Esophagus (tissue), 2 donors: ENCODE measurements at regions not wholly inside any gene's neighbourhood (a gene's known extent, or its start where the extent isn't known, plus 50 kb on each side); places are given as distances from the start of the nearest gene placed in this dataset.

ENCODE experiments used
- H3K27ac ChIP-seq, 2 donors: one replicate each; pipeline ENCODE4 v1.5.1; 2013; ENCODE audit warnings: low read depth in 2 of 2, mild to moderate bottlenecking in 2 of 2, inconsistent platforms in 1 of 2, low read length in 1 of 2, moderate library complexity in 1 of 2
- H3K27me3 ChIP-seq, 2 donors: one replicate each; pipeline ENCODE4 v1.6.1; 2013; ENCODE audit warnings: low read length in 2 of 2, control low read depth in 1 of 2, mild to moderate bottlenecking in 1 of 2; ENCODE audit not compliant: insufficient read depth in 2 of 2, control insufficient read depth in 1 of 2
- H3K36me3 ChIP-seq, 2 donors: one replicate each; pipeline ENCODE4 v1.6.1; 2013; ENCODE audit warnings: low read length in 1 of 2; ENCODE audit not compliant: control insufficient read depth in 2 of 2, insufficient read depth in 2 of 2
- H3K4me1 ChIP-seq, 2 donors: one replicate each; pipeline ENCODE4 v1.6.1; 2013; ENCODE audit warnings: low read length in 1 of 2; ENCODE audit not compliant: control insufficient read depth in 2 of 2, insufficient read depth in 2 of 2
- H3K4me3 ChIP-seq, 2 donors: one replicate each; pipeline ENCODE4 v1.5.1; 2013; ENCODE audit warnings: low read length in 2 of 2, mild to moderate bottlenecking in 2 of 2, low read depth in 1 of 2, moderate library complexity in 1 of 2
- H3K9me3 ChIP-seq, 2 donors: one replicate each; pipeline ENCODE4 v1.6.1; 2013; ENCODE audit warnings: mild to moderate bottlenecking in 2 of 2, low read depth in 1 of 2, low read length in 1 of 2, moderate library complexity in 1 of 2; ENCODE audit not compliant: control insufficient read depth in 2 of 2, insufficient read depth in 1 of 2
- WGBS, 2 donors: extraction: QIAGEN DNeasy Blood & Tissue Kit; methylation state at CpG; one replicate each; pipeline ENCODE4 v1.1.7; 2013; 5-methylcytosine and 5-hydroxymethylcytosine counted together
- donor health status: healthy with polysubstance abuse.
- donor health status: Bipolar disorder and iron deficiency.

- no peak overlapping the region for H3K27ac ChIP-seq
- H3K9me3 ChIP-seq: peaks cover 0 to 2% of the 10 kb centered on the region in 2 donors
- no peaks in the 10 kb centered on the region for H3K36me3 ChIP-seq
- 73 to 75% methylated on average over 2 of the region's 2 CpGs for WGBS, 2 donors
- H3K4me3 ChIP-seq: no peak overlapping the region
- H3K4me1 ChIP-seq: no peaks in the 10 kb centered on the region
- no peaks in the 10 kb centered on the region for H3K27me3 ChIP-seq
These were observed 986.3 kb downstream of the TFAP2A start for GRCh38 chr6:9428421-9429172.

- no peak overlapping the region for H3K27ac ChIP-seq
- no peak overlapping the region for H3K4me3 ChIP-seq
- no peaks in the 10 kb centered on the region for H3K27me3 ChIP-seq
- no peaks in the 10 kb centered on the region for H3K36me3 ChIP-seq
- H3K9me3 ChIP-seq: no peaks in the 10 kb centered on the region
- WGBS, 2 donors: 88 to 95% methylated on average over 2 of the region's 2 CpGs
- no peaks in the 10 kb centered on the region for H3K4me1 ChIP-seq
These were observed 986.8 kb upstream of the SLC35B3 start for GRCh38 chr6:9422138-9422537.

- H3K4me3 ChIP-seq: no peak overlapping the region
- no peaks in the 10 kb centered on the region for H3K9me3 ChIP-seq
- no peak overlapping the region for H3K27ac ChIP-seq
- H3K36me3 ChIP-seq: no peaks in the 10 kb centered on the region
- no peaks in the 10 kb centered on the region for H3K27me3 ChIP-seq
- no peaks in the 10 kb centered on the region for H3K4me1 ChIP-seq
- 72 to 74% methylated on average over 6 of the region's 6 CpGs for WGBS, 2 donors
These were observed 985.1 kb upstream of the SLC35B3 start for GRCh38 chr6:9420316-9421015.

- H3K4me3 ChIP-seq: no peak overlapping the region
- WGBS, 2 donors: 73 to 78% methylated on average over 2 of the region's 2 CpGs
- H3K4me1 ChIP-seq: no peaks in the 10 kb centered on the region
- no peaks in the 10 kb centered on the region for H3K27me3 ChIP-seq
- no peak overlapping the region for H3K27ac ChIP-seq
- no peaks in the 10 kb centered on the region for H3K9me3 ChIP-seq
- H3K36me3 ChIP-seq: no peaks in the 10 kb centered on the region
These were observed 982.1 kb upstream of the SLC35B3 start for GRCh38 chr6:9417400-9417799.

GRCh38 chr6:9412951-9413559, 977.7 kb upstream of the SLC35B3 start:
- Histone ChIP-seq H3K4me3 (no peak overlapping the region), H3K27me3 (no peaks in the 10 kb centered on the region), H3K27ac (no peak overlapping the region), H3K36me3 (no peaks in the 10 kb centered on the region), H3K4me1 (no peaks in the 10 kb centered on the region), H3K9me3 (no peaks in the 10 kb centered on the region)
- WGBS, 2 donors: 38 to 46% methylated on average over 5 of the region's 5 CpGs

GRCh38 chr6:9409126-9409525, 973.8 kb upstream of the SLC35B3 start:
- H3K9me3 ChIP-seq: no peaks in the 10 kb centered on the region
- no peaks in the 10 kb centered on the region for H3K4me1 ChIP-seq
- no peaks in the 10 kb centered on the region for H3K27me3 ChIP-seq
- H3K4me3 ChIP-seq: no peak overlapping the region
- no peak overlapping the region for H3K27ac ChIP-seq
- 42 to 56% methylated on average over 2 of the region's 2 CpGs for WGBS, 2 donors
- no peaks in the 10 kb centered on the region for H3K36me3 ChIP-seq

- Histone ChIP-seq H3K36me3 (no peaks in the 10 kb centered on the region), H3K9me3 (no peaks in the 10 kb centered on the region), H3K27me3 (no peaks in the 10 kb centered on the region), H3K27ac (no peak overlapping the region), H3K4me1 (no peaks in the 10 kb centered on the region), H3K4me3 (no peak overlapping the region)
- 71 to 79% methylated on average over 2 of the region's 2 CpGs for WGBS, 2 donors
These were observed 973.2 kb upstream of the SLC35B3 start for GRCh38 chr6:9408402-9409117.

- Histone ChIP-seq H3K36me3 (no peaks in the 10 kb centered on the region), H3K4me1 (no peaks in the 10 kb centered on the region), H3K27me3 (no peaks in the 10 kb centered on the region), H3K9me3 (no peaks in the 10 kb centered on the region), H3K27ac (no peak overlapping the region), H3K4me3 (no peak overlapping the region)
- WGBS, 2 donors: 71 to 77% methylated on average over 7 of the region's 7 CpGs
These were observed 970.5 kb upstream of the SLC35B3 start for GRCh38 chr6:9405825-9406224.

- Histone ChIP-seq H3K36me3 (no peaks in the 10 kb centered on the region), H3K4me1 (no peaks in the 10 kb centered on the region), H3K4me3 (no peak overlapping the region), H3K27me3 (no peaks in the 10 kb centered on the region), H3K9me3 (no peaks in the 10 kb centered on the region), H3K27ac (no peak overlapping the region)
- WGBS, 2 donors: 47 to 67% methylated on average over 6 of the region's 6 CpGs
These were observed 970.0 kb upstream of the SLC35B3 start for GRCh38 chr6:9405369-9405768.
